NCI-H524 (cell line): ENCODE measurements at regions not wholly inside any gene's neighbourhood (a gene's known extent, or its start where the extent isn't known, plus 50 kb on each side); places are given as distances from the start of the nearest gene placed in this dataset.
A peak's percentile ranks its signal among the peaks of the same experiment; 100 is the strongest.
"Not testable (repeated sequence)": the region's sequence is repeated elsewhere in the genome, so short reads cannot be mapped to it uniquely, and the experiment has no call there.

Experiments
- DNase-seq, 2 experiments: peaks; one replicate each; lab custom pipeline; 2025; lab: John Stamatoyannopoulos, UW

- DNase-seq = no peak
Observed at GRCh38 chr15:39029741-39030140, 465.1 kb upstream of the RASGRP1 start.

- DNase-seq = no peak
Observed at GRCh38 chr15:39030291-39031070, 465.9 kb upstream of the RASGRP1 start.

GRCh38 chr15:39031596-39031995 lies 467.0 kb upstream of the RASGRP1 start:
- DNase-seq = no peak

- no peak for DNase-seq
Observed at GRCh38 chr15:39034816-39035215, 470.2 kb upstream of the RASGRP1 start.

DNA sequence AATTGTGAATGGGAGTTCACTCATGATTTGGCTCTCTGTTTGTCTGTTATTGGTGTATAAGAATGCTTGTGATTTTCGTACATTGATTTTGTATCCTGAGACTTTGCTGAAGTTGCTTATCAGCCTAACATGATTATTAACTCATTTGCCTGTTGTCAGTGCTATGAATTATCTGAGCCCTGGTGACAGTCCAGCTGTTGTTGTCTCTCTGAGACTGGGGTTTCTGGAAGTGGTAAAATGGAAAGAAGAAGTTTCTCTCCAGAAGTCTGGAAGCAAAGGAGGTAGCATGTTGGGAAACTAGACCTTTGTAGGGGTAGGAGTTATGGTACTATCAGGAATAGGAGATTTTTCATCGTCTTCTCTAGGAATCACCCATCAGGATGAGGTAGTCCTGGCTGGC lies 473.0 kb upstream of the RASGRP1 start:
- not testable (repeated sequence) for DNase-seq

DNA sequence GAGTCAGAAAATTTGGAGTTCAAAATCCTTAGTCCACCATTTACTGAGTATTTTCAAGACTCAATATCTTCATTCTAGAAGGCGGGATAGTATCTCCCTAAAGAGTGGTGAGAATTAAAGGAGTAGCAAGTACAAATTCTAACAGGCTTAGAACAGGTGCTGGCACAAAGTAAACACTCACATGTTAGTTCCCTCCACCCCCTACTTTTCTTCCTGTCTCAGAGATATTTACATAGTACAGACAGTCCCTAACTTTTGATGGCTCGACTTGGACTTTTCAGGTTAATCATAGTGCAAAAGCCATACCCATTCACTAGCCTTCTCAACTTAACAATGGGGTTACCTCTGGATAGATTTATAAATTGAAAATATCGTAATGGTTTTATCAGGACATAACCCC lies 476.2 kb upstream of the RASGRP1 start:
- no peak for DNase-seq

GRCh38 chr15:39041979-39042495 lies 477.4 kb upstream of the RASGRP1 start:
- no peak for DNase-seq

DNA sequence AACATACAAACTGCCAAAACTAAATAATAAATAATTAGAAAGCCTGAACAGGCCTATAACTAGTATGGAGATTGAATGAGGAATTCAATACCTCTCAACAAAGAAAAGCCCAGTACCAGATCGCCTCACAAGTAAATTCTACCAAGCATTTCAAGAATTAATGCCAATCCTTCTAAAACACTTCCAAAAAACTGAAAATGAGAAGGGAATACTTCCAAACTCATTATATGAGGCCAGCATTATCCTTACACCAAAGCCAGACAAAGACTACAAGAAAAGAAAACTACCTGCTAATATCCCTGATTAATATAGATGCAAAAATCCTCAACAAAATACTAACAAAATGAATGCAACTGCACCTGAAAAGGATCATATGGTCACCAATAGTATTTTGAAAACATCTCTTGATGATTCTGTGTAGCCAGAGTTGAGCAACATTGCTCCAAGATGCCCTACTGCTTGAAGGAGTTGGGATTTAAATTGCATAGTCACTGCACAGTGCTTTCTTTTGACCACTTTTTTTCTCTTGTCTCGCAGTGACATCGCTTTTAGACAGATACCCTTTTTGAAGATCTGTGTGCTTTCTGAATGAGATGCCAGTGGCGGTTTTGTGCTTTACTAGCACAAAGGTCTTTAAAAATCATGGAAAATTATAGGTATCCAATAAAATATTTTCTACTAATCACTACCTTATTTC lies 487.2 kb upstream of the RASGRP1 start:
- peak; percentile 55 to 85 for DNase-seq

DNA sequence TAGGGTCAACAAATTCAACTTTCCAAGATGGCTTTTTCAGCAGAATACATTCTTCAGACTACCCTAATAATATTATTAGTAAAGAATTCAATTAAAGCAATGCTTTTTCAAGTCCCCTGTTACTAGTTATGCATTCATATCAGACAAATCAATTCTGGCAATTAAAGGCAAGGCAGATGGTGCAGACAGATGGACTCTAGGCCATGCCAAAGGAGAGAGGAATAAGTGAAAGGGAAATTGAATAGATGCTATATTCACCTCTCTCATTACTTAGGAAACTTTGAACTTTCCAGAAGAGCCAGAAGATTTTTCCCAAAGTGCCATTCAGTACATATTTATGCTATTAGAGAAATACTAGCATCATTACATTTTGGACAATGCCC lies 487.7 kb upstream of the RASGRP1 start:
- DNase-seq = peak; percentile 91 to 94

- DNase-seq = no peak
Observed at GRCh38 chr15:39053480-39053879, 488.9 kb upstream of the RASGRP1 start.

GRCh38 chr15:39054128-39054732 lies 489.6 kb upstream of the RASGRP1 start:
- no peak for DNase-seq

GRCh38 chr15:39056357-39056756 lies 491.7 kb upstream of the RASGRP1 start:
- no peak for DNase-seq

DNA sequence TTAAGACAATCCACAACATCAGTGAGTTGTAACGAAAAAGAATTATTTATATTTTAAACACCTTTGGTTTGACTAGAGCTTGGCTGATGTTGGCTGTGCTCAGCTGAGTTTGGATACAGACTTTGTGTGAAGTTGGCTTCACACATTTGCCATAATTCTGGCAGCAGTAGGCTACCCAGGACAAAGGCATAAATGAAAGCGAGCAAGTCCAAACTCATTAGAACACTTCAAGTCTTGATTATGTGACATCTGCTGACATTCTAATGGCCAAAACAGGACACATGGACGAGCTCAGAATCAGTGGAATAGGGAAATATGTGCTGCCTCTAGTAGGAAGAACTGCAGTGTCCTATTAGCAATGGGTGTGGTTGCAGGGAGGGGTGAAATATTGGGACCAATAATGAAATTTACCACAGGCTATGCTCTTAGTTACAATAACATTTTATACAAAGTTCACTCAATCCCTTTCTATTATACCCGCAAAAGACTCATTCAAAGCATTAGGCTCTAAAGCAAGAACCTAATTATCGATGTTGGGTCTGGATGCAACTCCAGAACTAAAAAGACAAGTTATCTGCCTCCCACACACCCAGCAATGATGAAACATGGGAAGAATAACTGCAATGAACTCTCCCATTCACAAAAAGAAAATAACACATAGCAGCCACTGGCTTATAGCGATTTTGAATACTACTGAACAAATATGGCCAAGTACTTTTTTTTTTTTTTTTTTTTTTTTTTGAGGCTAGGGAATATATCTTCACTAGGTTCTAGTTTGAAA lies 493.9 kb upstream of the RASGRP1 start:
- DNase-seq = no peak

DNA sequence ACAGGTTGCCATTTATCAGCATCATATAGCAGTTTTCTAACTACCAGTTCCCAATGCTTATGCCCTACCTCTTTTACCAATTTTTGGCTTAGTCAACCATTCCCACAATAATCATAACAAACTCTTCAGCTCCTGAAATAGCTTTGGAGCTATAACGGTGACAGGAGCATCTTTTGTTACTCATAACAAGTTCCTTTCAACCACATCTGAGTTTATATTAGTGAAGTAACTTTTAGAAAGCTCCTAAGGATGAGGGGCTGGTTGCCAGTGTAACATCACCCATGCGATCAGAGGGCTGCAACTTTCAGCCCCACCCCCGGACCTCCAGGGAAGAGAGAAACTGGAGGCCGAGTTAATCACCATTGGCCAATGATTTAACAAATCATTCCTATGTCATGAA lies 495.3 kb upstream of the RASGRP1 start:
- no peak for DNase-seq

GRCh38 chr15:39061952-39062464 lies 497.4 kb upstream of the RASGRP1 start:
- DNase-seq = no peak

- DNase-seq = no peak
Observed at GRCh38 chr15:39066677-39067076, 502.1 kb upstream of the RASGRP1 start.

DNA sequence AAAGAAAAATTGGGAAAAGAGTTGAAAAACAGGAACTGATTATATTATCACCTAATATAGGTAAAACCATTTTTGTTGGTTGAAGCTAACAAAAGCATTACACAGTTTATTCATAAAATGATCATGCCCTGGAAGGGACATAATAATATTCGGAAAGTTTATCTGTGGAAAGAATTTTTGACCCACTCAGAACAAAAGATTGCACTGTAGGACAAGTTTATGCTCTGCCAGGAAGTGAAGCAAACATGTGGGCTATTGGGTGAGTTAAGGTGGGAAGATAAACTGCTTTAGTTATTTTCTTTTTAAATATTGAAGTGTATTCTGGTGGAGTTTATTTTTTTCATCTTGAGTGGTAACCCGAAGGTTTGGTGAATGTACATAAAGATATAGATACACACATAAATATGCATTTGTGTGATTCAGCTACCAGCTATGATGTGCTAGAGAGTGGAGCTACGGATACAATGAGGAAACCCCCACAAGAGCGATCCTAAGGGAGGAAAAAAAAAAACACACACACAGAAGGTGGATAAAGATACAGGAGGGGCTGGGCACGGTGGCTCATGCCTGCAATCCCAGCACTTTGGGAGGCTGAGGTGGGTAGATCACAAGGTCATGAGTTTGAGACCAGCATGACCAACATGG lies 506.4 kb upstream of the THBS1 start:
- DNase-seq = no peak

- no peak for DNase-seq
Observed at GRCh38 chr15:39075311-39075710, 505.6 kb upstream of the THBS1 start.

DNA sequence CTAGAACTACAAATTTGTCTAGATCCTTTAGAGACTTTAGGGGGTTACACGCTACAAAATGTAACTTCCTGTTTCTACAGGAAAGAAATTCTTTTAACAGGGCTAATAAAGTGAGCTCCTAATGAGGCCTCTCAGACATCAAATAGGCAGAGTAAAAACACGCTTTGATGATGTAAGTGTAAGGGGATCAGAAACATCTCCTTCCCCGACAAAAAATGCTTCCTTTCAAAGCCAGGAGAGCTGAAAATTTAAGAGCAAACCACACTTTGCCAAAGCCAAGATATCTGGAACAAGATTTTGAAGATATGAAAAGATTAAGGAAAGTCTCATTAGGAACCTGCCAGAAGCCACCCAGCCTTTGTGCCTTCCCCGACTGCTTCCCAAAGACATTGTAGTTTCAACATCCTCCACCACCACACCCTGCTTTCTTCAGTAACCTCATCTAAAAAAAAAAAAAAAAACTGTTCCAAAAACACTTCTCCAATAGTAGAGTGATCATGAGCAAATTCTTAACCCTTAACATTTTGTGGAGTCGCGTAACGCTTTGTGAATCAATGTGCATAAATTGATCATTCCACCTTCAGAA lies 505.0 kb upstream of the THBS1 start:
- DNase-seq = no peak

GRCh38 chr15:39078026-39078425 lies 502.9 kb upstream of the THBS1 start:
- no peak for DNase-seq

- no peak for DNase-seq
Observed at GRCh38 chr15:39079296-39079847, 501.5 kb upstream of the THBS1 start.
